Fibroblast of pulmonary artery (primary cell): ENCODE measurements at regions not wholly inside any gene's neighbourhood (a gene's known extent, or its start where the extent isn't known, plus 50 kb on each side); places are given as distances from the start of the nearest gene placed in this dataset.

Experiments used
- DNase-seq: peaks from one replicate; pipeline ENCODE4 v3.0.0-alpha.2; 2010; ENCODE audit warnings: low read depth
- H3K4me3 ChIP-seq: replicated peaks from 2 replicates; pipeline ENCODE4 v1.5.1; 2011; ENCODE audit warnings: low read depth, mild to moderate bottlenecking, control low read depth, low read length, moderate library complexity
- TF ChIP-seq, protein P1 (sequence below): IDR thresholded peaks from 2 replicates; pipeline ENCODE4 v1.5.1; 2011; ENCODE audit warnings: mild to moderate bottlenecking, control low read depth, low read length, inconsistent platforms; ENCODE audit errors: missing control alignments

DNA sequence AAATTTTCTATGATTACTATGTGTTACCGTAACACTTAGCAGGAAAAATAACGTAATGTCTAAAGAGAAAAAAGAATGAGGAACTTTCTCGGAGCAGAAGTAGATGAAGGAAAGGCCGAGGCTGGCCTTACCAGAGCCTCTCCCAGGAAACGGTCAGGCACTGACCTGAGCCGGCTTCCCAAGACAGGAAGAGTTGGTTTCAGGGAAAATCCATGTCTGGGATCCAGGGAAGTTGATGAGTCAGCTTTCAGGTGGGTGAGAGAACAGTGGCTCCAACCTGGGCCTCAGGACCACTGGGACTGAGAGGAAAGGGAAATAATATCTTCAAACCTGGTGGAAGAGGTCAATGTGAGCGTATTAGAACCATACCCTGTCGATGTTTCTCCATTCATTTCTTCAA, 93.3 kb upstream of the UBL3 start:
- TF ChIP-seq, protein P1, sequence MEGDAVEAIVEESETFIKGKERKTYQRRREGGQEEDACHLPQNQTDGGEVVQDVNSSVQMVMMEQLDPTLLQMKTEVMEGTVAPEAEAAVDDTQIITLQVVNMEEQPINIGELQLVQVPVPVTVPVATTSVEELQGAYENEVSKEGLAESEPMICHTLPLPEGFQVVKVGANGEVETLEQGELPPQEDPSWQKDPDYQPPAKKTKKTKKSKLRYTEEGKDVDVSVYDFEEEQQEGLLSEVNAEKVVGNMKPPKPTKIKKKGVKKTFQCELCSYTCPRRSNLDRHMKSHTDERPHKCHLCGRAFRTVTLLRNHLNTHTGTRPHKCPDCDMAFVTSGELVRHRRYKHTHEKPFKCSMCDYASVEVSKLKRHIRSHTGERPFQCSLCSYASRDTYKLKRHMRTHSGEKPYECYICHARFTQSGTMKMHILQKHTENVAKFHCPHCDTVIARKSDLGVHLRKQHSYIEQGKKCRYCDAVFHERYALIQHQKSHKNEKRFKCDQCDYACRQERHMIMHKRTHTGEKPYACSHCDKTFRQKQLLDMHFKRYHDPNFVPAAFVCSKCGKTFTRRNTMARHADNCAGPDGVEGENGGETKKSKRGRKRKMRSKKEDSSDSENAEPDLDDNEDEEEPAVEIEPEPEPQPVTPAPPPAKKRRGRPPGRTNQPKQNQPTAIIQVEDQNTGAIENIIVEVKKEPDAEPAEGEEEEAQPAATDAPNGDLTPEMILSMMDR = no peak
- no peak overlapping the region for H3K4me3 ChIP-seq

DNA sequence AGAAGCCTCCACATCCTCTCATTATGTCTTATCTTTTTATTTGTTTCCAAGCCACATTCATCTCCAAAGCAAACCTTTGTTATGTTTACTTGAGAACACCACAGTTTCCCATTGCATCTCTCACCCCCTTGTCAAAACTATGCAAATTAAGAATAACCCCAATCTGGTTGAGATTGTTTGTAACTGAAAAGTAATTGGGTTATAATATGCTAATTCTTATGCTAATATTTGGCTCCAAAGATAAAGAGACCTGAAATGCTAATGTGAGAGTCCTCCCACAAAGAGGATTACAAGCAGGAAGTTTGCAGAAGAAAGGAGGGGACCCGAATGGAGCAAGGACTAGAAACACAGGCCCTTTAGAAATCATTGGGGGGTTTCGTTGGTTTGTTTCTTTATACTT, 92.9 kb upstream of the UBL3 start:
- TF ChIP-seq, protein P1 = no peak
- DNase-seq = no peak
- H3K4me3 ChIP-seq = no peak overlapping the region

More for the DNA sequence above, 93.3 kb upstream of the UBL3 start:
- DNase-seq = no peak

DNA sequence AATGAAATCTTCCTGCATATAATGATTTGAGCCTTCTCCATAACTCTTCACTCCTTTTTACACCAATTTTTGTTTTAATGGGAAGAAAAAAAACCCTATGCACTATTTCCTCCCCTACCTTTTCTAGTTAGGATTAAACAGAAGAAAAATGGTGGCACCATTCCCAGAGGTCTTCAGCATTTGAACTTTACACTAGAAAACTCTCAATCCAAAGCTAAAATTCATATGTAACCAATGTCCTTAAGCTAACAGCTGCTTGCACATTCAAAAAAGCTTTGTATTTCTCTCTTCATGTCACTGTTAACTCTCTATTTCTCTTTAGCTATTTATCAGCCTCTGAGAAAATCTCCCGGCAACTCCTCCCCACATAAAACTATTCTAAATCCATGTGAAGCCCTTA, 90.3 kb upstream of the UBL3 start:
- H3K4me3 ChIP-seq = no peak overlapping the region
- DNase-seq = no peak
- TF ChIP-seq, protein P1 = no peak

DNA sequence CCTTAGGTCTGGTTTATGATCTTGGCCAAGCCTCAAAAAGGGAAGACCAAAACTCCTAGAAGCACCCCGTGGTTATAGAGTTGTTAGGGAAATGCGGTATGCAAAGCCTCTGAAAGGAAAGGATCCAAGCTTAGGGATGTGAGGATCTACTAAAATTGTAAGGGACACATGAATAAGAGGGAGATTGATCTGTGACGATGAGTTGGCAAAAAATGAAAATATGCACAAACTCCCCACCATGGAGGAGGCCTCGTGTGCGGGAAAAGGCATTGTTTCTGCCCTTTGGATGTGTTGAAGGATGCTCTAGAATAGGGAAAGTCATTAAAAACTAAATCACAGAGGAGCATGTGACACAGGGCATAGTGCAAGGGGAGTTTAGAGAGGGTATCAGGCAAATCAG, 88.7 kb upstream of the UBL3 start:
- no peak overlapping the region for H3K4me3 ChIP-seq
- no peak for DNase-seq
- TF ChIP-seq, protein P1 = no peak

DNA sequence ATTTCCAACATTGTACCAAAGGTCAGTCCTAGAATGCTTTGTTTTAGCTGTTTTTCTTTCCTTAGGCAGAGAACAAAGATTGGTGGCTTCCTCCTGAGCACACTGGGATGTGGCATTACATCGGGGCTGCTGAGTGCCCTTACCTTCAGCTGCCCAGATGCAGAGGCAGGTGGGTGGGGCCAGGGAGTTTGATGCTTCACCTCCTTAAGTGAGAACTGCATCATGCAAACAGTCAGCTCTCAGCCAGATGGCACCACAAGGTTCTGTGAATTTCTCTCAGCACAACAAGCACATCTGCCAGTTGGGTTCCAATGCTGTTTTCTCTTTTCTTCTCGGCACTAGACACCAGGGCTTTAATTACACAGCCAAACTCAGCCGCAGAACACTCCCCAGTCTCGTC, 87.4 kb upstream of the UBL3 start:
- TF ChIP-seq, protein P1 = no peak
- no peak overlapping the region for H3K4me3 ChIP-seq
- no peak for DNase-seq

DNA sequence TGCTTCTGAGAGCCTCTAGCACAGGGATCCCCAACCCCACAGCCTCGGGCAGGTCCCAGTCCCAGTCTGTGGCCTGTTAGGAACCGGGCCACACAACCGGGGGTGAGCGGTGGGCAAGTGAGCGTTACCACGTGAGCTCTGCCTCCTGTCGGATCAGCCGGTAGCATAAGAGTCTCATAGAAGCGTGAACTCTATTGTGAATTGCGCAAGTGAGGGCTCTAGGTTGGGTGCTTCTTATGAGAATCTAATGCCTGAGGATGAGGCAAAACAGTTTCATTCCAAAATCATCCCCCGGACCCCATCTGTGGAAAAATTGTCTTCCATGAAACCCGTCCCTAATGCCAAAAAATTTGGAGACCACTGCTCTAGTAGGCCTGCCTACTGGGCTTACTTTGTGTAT, 87.0 kb upstream of the UBL3 start:
- TF ChIP-seq, protein P1 = no peak
- DNase-seq = no peak
- H3K4me3 ChIP-seq = no peak overlapping the region

GRCh38 chr13:29936956-29937355, 86.5 kb upstream of the UBL3 start:
- DNase-seq = no peak

More at GRCh38 chr13:29936956-29937355, 86.5 kb upstream of the UBL3 start:
- TF ChIP-seq, protein P1 = no peak
- no peak overlapping the region for H3K4me3 ChIP-seq
